Non-pigmented ciliary epithelial cell (primary cell): ENCODE measurements at regions not wholly inside any gene's neighbourhood (a gene's known extent, or its start where the extent isn't known, plus 50 kb on each side); places are given as distances from the start of the nearest gene placed in this dataset.

Experiments
- DNase-seq: peaks from one replicate; pipeline ENCODE4 v3.0.0-alpha.2; 2010; ENCODE audit warnings: low read depth

- no peak for DNase-seq
Measured at GRCh38 chr3:164235289-164236028, 842.8 kb downstream of the SI start.

- no peak for DNase-seq
Measured at GRCh38 chr3:164233951-164234350, 844.3 kb downstream of the SI start.

GRCh38 chr3:164231718-164232117, 846.6 kb downstream of the SI start:
- no peak for DNase-seq

- DNase-seq = no peak
Measured at GRCh38 chr3:164230385-164231094, 847.8 kb downstream of the SI start.

GRCh38 chr3:164224126-164224525, 854.2 kb downstream of the SI start:
- DNase-seq = no peak

- DNase-seq = no peak
Measured at GRCh38 chr3:164222197-164222596, 856.1 kb downstream of the SI start.

- no peak for DNase-seq
Measured at GRCh38 chr3:164221297-164221696, 857.0 kb downstream of the SI start.

- no peak for DNase-seq
Measured at GRCh38 chr3:164209363-164209762, 868.9 kb downstream of the SI start.

- no peak for DNase-seq
Measured at GRCh38 chr3:164208821-164209220, 869.5 kb downstream of the SI start.

GRCh38 chr3:164208048-164208447, 870.2 kb downstream of the SI start:
- DNase-seq = peak; percentile 17

GRCh38 chr3:164200053-164200823, 878.1 kb downstream of the SI start:
- DNase-seq = no peak

- DNase-seq = no peak
Measured at GRCh38 chr3:164196477-164196876, 881.8 kb downstream of the SI start.

- no peak for DNase-seq
Measured at GRCh38 chr3:164194842-164195241, 883.5 kb downstream of the SI start.

GRCh38 chr3:164192974-164193373, 885.3 kb downstream of the SI start:
- no peak for DNase-seq

- DNase-seq = no peak
Measured at GRCh38 chr3:164190566-164190965, 887.7 kb downstream of the SI start.

- no peak for DNase-seq
Measured at GRCh38 chr3:164186095-164186494, 892.2 kb downstream of the SI start.

- DNase-seq = no peak
Measured at GRCh38 chr3:164179110-164179774, 899.1 kb downstream of the SI start.

GRCh38 chr3:164174059-164174458, 904.2 kb downstream of the SI start:
- DNase-seq = no peak

- no peak for DNase-seq
Measured at GRCh38 chr3:164155400-164155799, 922.9 kb downstream of the SI start.

GRCh38 chr3:164144824-164145223, 933.5 kb downstream of the SI start:
- no peak for DNase-seq

- no peak for DNase-seq
Measured at GRCh38 chr3:164132878-164133277, 945.4 kb downstream of the SI start.
